GM12891 (cell line): ENCODE measurements at regions not wholly inside any gene's neighbourhood (a gene's known extent, or its start where the extent isn't known, plus 50 kb on each side); places are given as distances from the start of the nearest gene placed in this dataset.
"Not testable (repeated sequence)": the region's sequence is repeated elsewhere in the genome, so short reads cannot be mapped to it uniquely, and the experiment has no call there.

ENCODE experiments used
- PAX5 ChIP-seq: IDR thresholded peaks from 2 replicates; pipeline ENCODE4 v1.6.1; 2011; ENCODE audit warnings: low read length, moderate library complexity, mild to moderate bottlenecking; ENCODE audit not compliant: insufficient read depth, severe bottlenecking
- POLR2A ChIP-seq: IDR thresholded peaks from 2 replicates; pipeline ENCODE4 v1.6.1; 2011; ENCODE audit warnings: low read depth, low read length, control low read depth
- POLR2AphosphoS5 ChIP-seq: IDR thresholded peaks from 2 replicates; pipeline ENCODE4 v1.6.1; 2011; ENCODE audit warnings: low read depth, low read length, control low read depth
- SPI1 ChIP-seq: IDR thresholded peaks from 2 replicates; pipeline ENCODE4 v1.6.1; 2011; ENCODE audit warnings: low read depth, low read length, control low read depth
- TAF1 ChIP-seq: IDR thresholded peaks from 2 replicates; pipeline ENCODE4 v1.6.1; 2011; ENCODE audit warnings: low read depth, low read length, control low read depth

GRCh38 chr1:242805360-242805759 lies 280.9 kb upstream of the PLD5 start:
- not testable (repeated sequence) for TF ChIP-seq POLR2AphosphoS5, POLR2A, TAF1, PAX5, SPI1
